RKO (cell line): ENCODE measurements at regions not wholly inside any gene's neighbourhood (a gene's known extent, or its start where the extent isn't known, plus 50 kb on each side); places are given as distances from the start of the nearest gene placed in this dataset.
A peak's percentile ranks its signal among the peaks of the same experiment; 100 is the strongest.

Source experiments
- DNase-seq: peaks from one replicate; pipeline ENCODE4 v3.0.0-alpha.2; 2016; ENCODE audit warnings: low spot score

GRCh38 chr11:64457416-64458010 lies 98.2 kb upstream of the SLC22A11 start:
- no peak for DNase-seq

- DNase-seq, result no peak
Measured at GRCh38 chr11:64458997-64459396, 96.7 kb upstream of the SLC22A11 start.

GRCh38 chr11:64459609-64460008 lies 96.1 kb upstream of the SLC22A11 start:
- DNase-seq, result no peak

GRCh38 chr11:64461081-64461480 lies 94.7 kb upstream of the SLC22A11 start:
- no peak for DNase-seq

GRCh38 chr11:64466115-64466718 lies 89.5 kb upstream of the SLC22A11 start:
- DNase-seq, result no peak

- DNase-seq, result no peak
Measured at GRCh38 chr11:64469288-64469687, 86.5 kb upstream of the SLC22A11 start.

- no peak for DNase-seq
Measured at GRCh38 chr11:64472593-64473455, 82.9 kb upstream of the SLC22A11 start.

GRCh38 chr11:64474680-64475079 lies 81.1 kb upstream of the SLC22A11 start:
- DNase-seq, result no peak

GRCh38 chr11:64475145-64475544 lies 80.6 kb upstream of the SLC22A11 start:
- no peak for DNase-seq

GRCh38 chr11:64476881-64477280 lies 78.9 kb upstream of the SLC22A11 start:
- DNase-seq, result no peak

- DNase-seq, result no peak
Measured at GRCh38 chr11:64477675-64478074, 78.1 kb upstream of the SLC22A11 start.

- DNase-seq, result no peak
Measured at GRCh38 chr11:64482588-64482987, 73.2 kb upstream of the SLC22A11 start.

- no peak for DNase-seq
Measured at GRCh38 chr11:64484191-64485022, 71.3 kb upstream of the SLC22A11 start.

- no peak for DNase-seq
Measured at GRCh38 chr11:64485074-64485473, 70.7 kb upstream of the SLC22A11 start.

- DNase-seq, result peak; percentile 29
Measured at GRCh38 chr11:64489831-64490441, 65.8 kb upstream of the SLC22A11 start.

GRCh38 chr11:64490562-64491216 lies 65.1 kb upstream of the SLC22A11 start:
- no peak for DNase-seq

- no peak for DNase-seq
Measured at GRCh38 chr11:64492561-64492960, 63.2 kb upstream of the SLC22A11 start.

GRCh38 chr11:64498136-64498535 lies 57.6 kb upstream of the SLC22A11 start:
- DNase-seq, result no peak

GRCh38 chr11:64499261-64500004 lies 56.3 kb upstream of the SLC22A11 start:
- DNase-seq, result no peak

GRCh38 chr11:64500176-64501013 lies 55.3 kb upstream of the SLC22A11 start:
- no peak for DNase-seq
